Activated naive CD4-positive, alpha-beta T cell treated with anti-CD3 and anti-CD28 coated beads, Interleukin-2, amount 50 U/mL, for 24 hours (primary cell): ENCODE measurements at regions not wholly inside any gene's neighbourhood (a gene's known extent, or its start where the extent isn't known, plus 50 kb on each side); places are given as distances from the start of the nearest gene placed in this dataset.

Experiments used
- H3K27ac Mint-ChIP-seq: one replicate; pipeline ENCODE4 v1.8.0; 2021; ENCODE audit warnings: mild to moderate bottlenecking, mixed read lengths
- H3K27me3 Mint-ChIP-seq: one replicate; pipeline ENCODE4 v1.8.0; 2021; ENCODE audit warnings: mixed read lengths
- H3K36me3 Mint-ChIP-seq: one replicate; pipeline ENCODE4 v1.8.0; 2021; ENCODE audit warnings: mixed read lengths
- H3K4me1 Mint-ChIP-seq: one replicate; pipeline ENCODE4 v1.8.0; 2021; ENCODE audit warnings: mixed read lengths
- H3K4me3 Mint-ChIP-seq: one replicate; pipeline ENCODE4 v1.8.0; 2021; ENCODE audit warnings: mild to moderate bottlenecking, mixed read lengths
- H3K9me3 Mint-ChIP-seq: one replicate; pipeline ENCODE4 v1.8.0; 2021; ENCODE audit warnings: mixed read lengths

- no peaks in the 10 kb centered on the region for H3K36me3 Mint-ChIP-seq
- no peaks in the 10 kb centered on the region for H3K27me3 Mint-ChIP-seq
- H3K27ac Mint-ChIP-seq: peak overlapping the region; percentile 21
- no peak overlapping the region for H3K4me3 Mint-ChIP-seq
- no peaks in the 10 kb centered on the region for H3K9me3 Mint-ChIP-seq
- H3K4me1 Mint-ChIP-seq: peaks cover 8% of the 10 kb centered on the region
Measured at GRCh38 chr4:26806331-26806730, 54.3 kb upstream of the STIM2 start.

- Mint-ChIP-seq H3K4me3 (no peak overlapping the region), H3K9me3 (no peaks in the 10 kb centered on the region), H3K36me3 (no peaks in the 10 kb centered on the region), H3K27ac (no peak overlapping the region), H3K4me1 (peaks cover 18% of the 10 kb centered on the region), H3K27me3 (no peaks in the 10 kb centered on the region)
Measured at GRCh38 chr4:26807330-26807729, 53.3 kb upstream of the STIM2 start.

GRCh38 chr4:26809811-26810210, 50.8 kb upstream of the STIM2 start:
- H3K4me1 Mint-ChIP-seq: peaks cover 19% of the 10 kb centered on the region
- no peaks in the 10 kb centered on the region for H3K27me3 Mint-ChIP-seq
- no peaks in the 10 kb centered on the region for H3K9me3 Mint-ChIP-seq
- H3K27ac Mint-ChIP-seq: no peak overlapping the region
- no peaks in the 10 kb centered on the region for H3K36me3 Mint-ChIP-seq
- H3K4me3 Mint-ChIP-seq: no peak overlapping the region
